ENCODE measurements at regions not wholly inside any gene's neighbourhood (a gene's known extent, or its start where the extent isn't known, plus 50 kb on each side); places are given as distances from the start of the nearest gene placed in this dataset.

GRCh38 chr3:164677317-164677716 is 401.0 kb downstream of the SI start:
- in situ Hi-C loops (cut with MboI; ENCODE audit: low pct_unique_long_range_greater_than_20kb, low sequenced_read_pairs, unreplicated experiment): no loop called here
- no peak for TF ChIP-seq CTCF (IDR thresholded peaks at IDR 0.05; ENCODE audit: extremely low read depth, insufficient read depth, missing control alignments)

GRCh38 chr3:164673738-164674137 is 404.6 kb downstream of the SI start:
- DNase-seq (ENCODE audit: low spot score): no peak

More at GRCh38 chr3:164677317-164677716, 401.0 kb downstream of the SI start:
- no peak for DNase-seq (ENCODE audit: low spot score)

GRCh38 chr3:164658125-164658524 is 420.2 kb downstream of the SI start:
- no peak for TF ChIP-seq CTCF (IDR thresholded peaks at IDR 0.05; ENCODE audit: extremely low read depth, insufficient read depth, missing control alignments)
- no peak for DNase-seq (ENCODE audit: low spot score)
- in situ Hi-C loops (cut with MboI; ENCODE audit: low pct_unique_long_range_greater_than_20kb, low sequenced_read_pairs, unreplicated experiment): no loop called here

More at GRCh38 chr3:164673738-164674137, 404.6 kb downstream of the SI start:
- no peak for TF ChIP-seq CTCF (IDR thresholded peaks at IDR 0.05; ENCODE audit: extremely low read depth, insufficient read depth, missing control alignments)
- in situ Hi-C loops (cut with MboI; ENCODE audit: low pct_unique_long_range_greater_than_20kb, low sequenced_read_pairs, unreplicated experiment): no loop called here

GRCh38 chr3:164657631-164658030 is 420.7 kb downstream of the SI start:
- in situ Hi-C loops (cut with MboI; ENCODE audit: low pct_unique_long_range_greater_than_20kb, low sequenced_read_pairs, unreplicated experiment): no loop called here
- no peak for DNase-seq (ENCODE audit: low spot score)
- TF ChIP-seq CTCF (IDR thresholded peaks at IDR 0.05; ENCODE audit: extremely low read depth, insufficient read depth, missing control alignments): no peak

- TF ChIP-seq CTCF (IDR thresholded peaks at IDR 0.05; ENCODE audit: extremely low read depth, insufficient read depth, missing control alignments): no peak
- in situ Hi-C loops (cut with MboI; ENCODE audit: low pct_unique_long_range_greater_than_20kb, low sequenced_read_pairs, unreplicated experiment): no loop called here
- DNase-seq (ENCODE audit: low spot score): no peak
Observed at GRCh38 chr3:164655462-164655861, 422.8 kb downstream of the SI start.

- in situ Hi-C loops (cut with MboI; ENCODE audit: low pct_unique_long_range_greater_than_20kb, low sequenced_read_pairs, unreplicated experiment): no loop called here
- DNase-seq (ENCODE audit: low spot score): no peak
- no peak for TF ChIP-seq CTCF (IDR thresholded peaks at IDR 0.05; ENCODE audit: extremely low read depth, insufficient read depth, missing control alignments)
Observed at GRCh38 chr3:164641071-164641470, 437.2 kb downstream of the SI start.

GRCh38 chr3:164640591-164640990 is 437.7 kb downstream of the SI start:
- in situ Hi-C loops (cut with MboI; ENCODE audit: low pct_unique_long_range_greater_than_20kb, low sequenced_read_pairs, unreplicated experiment): no loop called here
- no peak for DNase-seq (ENCODE audit: low spot score)
- TF ChIP-seq CTCF (IDR thresholded peaks at IDR 0.05; ENCODE audit: extremely low read depth, insufficient read depth, missing control alignments): no peak

All from GM13977 (cell line).